HG03521 (cell line): ENCODE measurements at regions not wholly inside any gene's neighbourhood (a gene's known extent, or its start where the extent isn't known, plus 50 kb on each side); places are given as distances from the start of the nearest gene placed in this dataset.

Experiments
- ATAC-seq: cut with Tn5 transposase; IDR thresholded peaks from one replicate; pipeline ENCODE4 v1.9.1; 2021; ENCODE audit warnings: mild to moderate bottlenecking, moderate library complexity; ENCODE audit not compliant: unreplicated experiment

GRCh38 chr15:62785881-62786828, 256.4 kb upstream of the TPM1 start:
- ATAC-seq: no peak

GRCh38 chr15:62787401-62787800, 255.1 kb upstream of the TPM1 start:
- no peak for ATAC-seq

- ATAC-seq: no peak
Observed at GRCh38 chr15:62788224-62788623, 254.3 kb upstream of the TPM1 start.

- ATAC-seq: no peak
Observed at GRCh38 chr15:62790546-62790945, 252.0 kb upstream of the TPM1 start.

GRCh38 chr15:62791694-62792093, 250.9 kb upstream of the TPM1 start:
- ATAC-seq: no peak

- ATAC-seq: no peak
Observed at GRCh38 chr15:62792986-62793751, 249.4 kb upstream of the TPM1 start.

- no peak for ATAC-seq
Observed at GRCh38 chr15:62793752-62794144, 248.8 kb upstream of the TPM1 start.

GRCh38 chr15:62795171-62795570, 247.4 kb upstream of the TPM1 start:
- ATAC-seq: no peak

- no peak for ATAC-seq
Observed at GRCh38 chr15:62795700-62796695, 246.5 kb upstream of the TPM1 start.

- ATAC-seq: no peak
Observed at GRCh38 chr15:62797171-62797570, 245.4 kb upstream of the TPM1 start.

GRCh38 chr15:62798536-62798935, 244.0 kb upstream of the TPM1 start:
- ATAC-seq: no peak

GRCh38 chr15:62799037-62799436, 243.5 kb upstream of the TPM1 start:
- no peak for ATAC-seq

- ATAC-seq: no peak
Observed at GRCh38 chr15:62799919-62800318, 242.6 kb upstream of the TPM1 start.

- no peak for ATAC-seq
Observed at GRCh38 chr15:62802612-62803011, 239.9 kb upstream of the TPM1 start.

- no peak for ATAC-seq
Observed at GRCh38 chr15:62803856-62804400, 238.6 kb upstream of the TPM1 start.

- ATAC-seq: no peak
Observed at GRCh38 chr15:62805502-62805901, 237.0 kb upstream of the TPM1 start.

GRCh38 chr15:62807539-62808130, 234.9 kb upstream of the TPM1 start:
- ATAC-seq: no peak

GRCh38 chr15:62809115-62809967, 233.2 kb upstream of the TPM1 start:
- no peak for ATAC-seq

- ATAC-seq: no peak
Observed at GRCh38 chr15:62809968-62810260, 232.6 kb upstream of the TPM1 start.

GRCh38 chr15:62812515-62812835, 230.1 kb upstream of the TPM1 start:
- no peak for ATAC-seq
